ENCODE measurements at regions not wholly inside any gene's neighbourhood (a gene's known extent, or its start where the extent isn't known, plus 50 kb on each side); places are given as distances from the start of the nearest gene placed in this dataset.
"Not testable (repeated sequence)": the region's sequence is repeated elsewhere in the genome, so short reads cannot be mapped to it uniquely, and the experiment has no call there.

GRCh38 chr14:97077687-97078086 lies 280.5 kb downstream of the VRK1 start:
- DNase-seq = no peak

DNA sequence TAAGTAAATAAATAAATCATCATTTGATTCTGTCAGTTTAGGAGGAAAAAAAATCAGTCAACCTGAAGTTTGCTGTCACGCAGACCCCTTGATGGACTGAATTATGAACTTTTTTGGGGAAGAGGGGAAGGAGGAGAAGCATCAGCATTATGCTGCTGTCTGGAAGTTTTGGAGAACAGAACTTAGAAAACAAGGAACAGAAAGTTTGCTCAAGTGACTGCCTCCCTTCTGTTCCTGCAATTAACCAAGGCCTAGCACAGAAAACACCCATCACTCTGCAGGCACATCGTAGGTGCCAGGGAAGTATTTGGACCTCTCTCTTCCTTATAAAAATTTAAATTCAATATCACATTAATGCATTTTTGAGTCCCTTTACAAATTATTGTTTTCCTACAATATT lies 283.8 kb downstream of the VRK1 start:
- DNase-seq = no peak

- no peak for DNase-seq
Measured at GRCh38 chr14:97095269-97095668, 298.1 kb downstream of the VRK1 start.

DNA sequence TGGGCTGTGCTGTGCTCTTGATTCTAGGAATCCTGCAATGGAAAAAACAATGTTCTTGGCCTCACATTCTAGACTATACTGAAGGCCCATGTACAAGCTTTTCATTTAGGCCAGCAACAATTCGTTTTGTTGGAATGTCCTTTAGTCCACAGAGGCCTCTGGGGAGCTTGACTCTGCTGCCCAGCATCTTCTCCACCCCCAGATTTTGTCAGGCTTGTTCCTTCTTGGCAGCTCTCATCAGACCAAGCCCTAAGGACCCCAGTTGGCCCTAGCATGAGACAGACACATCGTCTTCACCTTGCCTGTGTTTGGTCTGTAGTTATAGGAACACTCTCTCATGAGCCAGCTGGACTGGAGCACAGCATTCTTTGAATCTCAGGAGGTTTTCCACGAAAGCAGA lies 300.1 kb downstream of the VRK1 start:
- DNase-seq = no peak

DNA sequence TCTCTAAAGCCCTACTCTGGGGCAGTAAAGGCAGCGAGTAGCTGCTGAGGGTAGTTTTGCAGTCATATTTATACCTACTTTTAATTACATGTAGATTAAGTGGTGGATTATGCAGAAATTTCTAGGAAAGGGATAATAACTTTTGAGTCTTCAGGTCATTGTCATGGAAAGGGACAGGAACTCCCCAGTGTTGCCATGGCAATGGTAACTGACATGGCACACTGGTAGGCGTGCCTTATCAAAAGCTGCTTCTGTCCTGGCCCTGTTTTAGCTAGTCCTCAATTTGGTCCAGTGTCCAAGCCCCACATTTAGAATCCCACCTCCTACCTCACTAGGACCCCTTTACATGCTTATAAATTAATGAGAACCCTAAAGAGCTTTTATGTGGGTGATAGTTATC lies 303.1 kb downstream of the VRK1 start:
- no peak for DNase-seq

DNA sequence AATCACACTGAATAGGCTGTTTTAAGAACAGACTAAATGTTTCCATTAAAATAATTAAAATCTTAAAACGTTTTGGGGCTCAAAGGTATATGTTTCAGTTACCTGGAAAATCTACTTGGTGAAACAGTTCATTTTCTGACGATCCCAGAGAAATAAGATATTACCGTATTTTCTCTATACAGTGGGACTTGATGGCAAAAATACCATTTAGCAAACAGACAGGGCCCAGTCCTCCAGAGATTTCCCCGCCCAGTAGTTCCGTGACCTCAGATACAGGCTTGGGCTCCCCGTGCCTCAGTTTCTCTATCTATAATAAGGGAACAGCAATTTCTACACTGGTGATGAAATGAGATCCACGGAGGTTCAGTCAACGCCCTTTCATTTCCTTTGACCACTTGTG lies 304.4 kb downstream of the VRK1 start:
- no peak for DNase-seq

DNA sequence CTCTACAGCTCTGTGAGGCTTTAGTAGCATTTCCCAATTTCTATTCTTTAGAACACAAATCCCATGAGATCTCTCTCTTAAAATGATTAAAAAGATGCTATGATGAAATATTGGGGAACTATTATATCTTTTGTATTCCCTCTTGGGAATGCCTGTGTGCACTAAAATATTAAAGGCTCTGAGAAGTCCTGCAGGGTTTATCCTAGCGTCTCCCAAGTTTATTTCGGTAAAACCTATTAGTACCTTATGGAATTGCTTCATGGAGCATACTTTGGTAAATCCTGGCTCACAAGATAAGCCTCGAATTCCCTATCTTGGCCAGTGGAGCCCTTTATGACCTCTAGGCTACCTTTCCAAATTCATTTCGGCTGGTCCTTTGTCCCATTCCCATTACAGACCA lies 306.8 kb downstream of the VRK1 start:
- DNase-seq = no peak

DNA sequence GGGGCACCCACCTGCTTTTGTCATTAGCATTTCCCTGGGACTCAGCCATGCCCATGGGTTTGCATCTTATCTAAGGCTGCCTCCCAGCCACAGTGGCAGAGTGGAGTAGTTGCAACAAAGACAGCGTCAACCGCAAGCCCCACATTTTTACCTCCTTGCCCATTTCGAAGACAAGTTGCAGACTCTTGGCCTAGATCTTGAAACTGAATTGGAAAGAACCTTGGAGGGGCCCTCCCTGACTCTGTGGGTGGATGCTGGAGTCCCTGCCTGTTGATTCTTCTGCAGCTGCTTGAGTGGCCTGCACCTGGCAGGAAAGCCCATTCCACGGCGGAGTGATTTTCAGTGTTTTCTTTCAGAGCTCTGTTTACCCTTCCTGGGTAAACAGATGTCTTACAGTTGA lies 309.0 kb downstream of the VRK1 start:
- no peak for DNase-seq

DNA sequence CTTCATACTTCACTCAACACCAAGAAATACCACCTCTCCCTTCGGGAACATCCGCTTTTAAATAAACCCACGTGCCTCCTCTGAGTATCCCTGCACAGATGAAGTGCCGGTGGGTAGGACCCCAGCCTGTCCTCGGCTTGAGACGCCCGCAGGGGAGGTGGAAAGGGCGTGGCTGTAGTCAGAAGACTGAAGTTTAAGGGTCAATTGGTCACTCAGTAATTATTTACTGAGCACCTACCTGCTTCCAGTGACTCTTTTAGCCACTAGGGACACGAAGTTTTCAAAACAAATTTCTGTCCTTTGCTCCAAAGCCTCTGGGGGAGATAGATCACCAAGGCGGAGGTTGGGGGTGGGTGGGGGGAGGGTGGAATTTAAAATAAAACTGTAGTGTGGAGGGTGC lies 309.4 kb downstream of the VRK1 start:
- no peak for DNase-seq

GRCh38 chr14:97107080-97107479 lies 309.9 kb downstream of the VRK1 start:
- DNase-seq = no peak

GRCh38 chr14:97107760-97108159 lies 310.6 kb downstream of the VRK1 start:
- no peak for DNase-seq

GRCh38 chr14:97109234-97109633 lies 312.1 kb downstream of the VRK1 start:
- peak; percentile 72 for DNase-seq

DNA sequence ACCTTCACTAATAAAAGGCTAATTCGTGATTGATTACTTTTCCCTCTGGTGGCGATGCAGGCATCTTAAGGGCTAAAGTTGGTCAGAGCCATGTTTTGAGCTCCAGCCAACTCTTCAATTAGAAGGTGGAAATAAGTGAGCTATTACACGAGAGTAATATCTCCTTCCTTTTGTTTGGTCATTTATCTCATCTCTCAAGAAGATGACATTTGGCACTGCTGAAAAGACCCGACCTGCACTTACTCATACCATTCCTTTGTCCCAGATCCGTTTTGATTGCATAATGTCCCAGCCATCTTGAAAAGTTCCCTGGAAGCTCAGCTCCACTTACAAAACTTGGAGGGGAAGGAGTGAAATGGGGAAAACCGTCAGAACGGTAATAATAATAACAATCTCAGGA lies 316.2 kb downstream of the VRK1 start:
- DNase-seq = no peak

DNA sequence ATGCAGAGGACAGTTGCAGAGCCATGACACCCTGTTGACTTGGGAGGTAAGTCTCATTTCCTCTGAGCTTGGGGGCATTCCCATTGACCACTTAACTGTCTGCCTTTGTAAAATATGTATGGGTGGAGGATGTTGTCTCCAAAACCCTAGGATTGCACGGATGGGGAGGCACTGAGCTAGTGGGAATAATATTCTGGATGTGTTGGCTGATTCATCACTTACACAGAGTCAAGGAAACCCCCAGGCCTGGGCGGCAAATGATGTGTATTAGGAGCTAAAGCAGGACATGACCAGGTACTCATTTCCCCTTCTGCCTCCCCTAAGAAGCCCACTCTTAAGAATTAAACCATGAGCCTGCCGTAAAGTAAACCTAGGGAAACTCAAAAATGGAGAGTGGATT lies 319.4 kb downstream of the VRK1 start:
- DNase-seq = no peak

- DNase-seq = no peak
Measured at GRCh38 chr14:97117693-97118092, 320.5 kb downstream of the VRK1 start.

DNA sequence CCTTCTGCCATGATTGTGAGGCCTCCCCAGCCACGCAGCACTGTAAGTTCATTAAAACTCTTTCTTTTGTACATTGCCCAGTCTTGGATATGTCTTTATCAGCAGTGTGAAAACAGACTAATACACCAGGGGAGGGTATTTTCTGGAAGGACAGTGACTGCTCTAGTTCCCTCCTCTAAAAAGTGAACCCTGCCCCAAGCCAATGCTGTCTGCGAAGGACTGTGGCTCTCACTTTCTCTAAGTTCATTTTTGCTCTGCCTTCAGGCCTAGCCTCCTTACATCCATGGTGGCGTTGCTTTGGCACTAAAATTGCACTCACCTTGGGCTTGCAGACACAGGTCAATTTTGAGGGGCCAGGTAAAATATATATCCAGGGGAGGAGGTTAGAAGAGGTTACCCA lies 323.0 kb downstream of the VRK1 start:
- DNase-seq = no peak

GRCh38 chr14:97120611-97121031 lies 323.4 kb downstream of the VRK1 start:
- no peak for DNase-seq

- DNase-seq = no peak
Measured at GRCh38 chr14:97129639-97130038, 332.5 kb downstream of the VRK1 start.

- not testable (repeated sequence) for DNase-seq
Measured at GRCh38 chr14:97135847-97136246, 338.7 kb downstream of the VRK1 start.

DNA sequence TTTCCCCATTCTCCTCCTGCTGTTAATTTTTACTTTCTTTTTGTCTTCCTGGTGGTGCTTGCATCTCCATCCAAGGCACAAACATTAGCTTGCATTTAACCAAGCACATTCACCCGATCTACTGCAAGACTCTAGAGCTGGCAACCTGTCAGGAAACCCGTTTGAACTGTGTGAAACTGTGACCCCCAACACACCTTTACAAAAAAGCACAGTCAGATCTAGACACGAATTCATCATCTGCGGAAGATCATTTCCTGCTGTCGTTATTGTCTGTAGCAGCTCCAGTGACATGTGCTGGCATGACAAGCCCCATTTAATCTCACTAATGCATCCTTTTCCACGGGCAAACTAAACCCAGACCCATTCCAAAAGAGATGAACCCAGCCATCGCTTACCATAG lies 340.5 kb downstream of the VRK1 start:
- DNase-seq = no peak

DNA sequence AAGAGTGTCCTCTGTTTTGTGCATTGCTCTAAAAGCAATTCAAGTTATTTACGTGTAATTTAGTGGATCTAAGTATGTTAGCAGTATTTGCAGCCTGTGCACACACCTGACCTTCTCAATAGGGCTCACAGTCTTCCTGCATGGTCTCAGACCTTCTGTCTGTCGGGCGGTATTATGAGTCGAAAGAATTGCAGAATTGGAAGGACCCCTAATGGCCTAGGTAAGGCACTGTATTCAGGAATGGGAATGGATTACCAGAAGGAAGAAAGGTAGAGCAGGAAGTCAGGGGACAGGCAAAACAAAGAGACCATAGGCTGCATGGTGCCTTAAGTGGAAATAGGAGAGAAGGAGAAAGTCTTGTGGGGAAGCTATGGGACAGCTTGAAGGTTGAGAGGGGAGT lies 341.6 kb downstream of the VRK1 start:
- no peak for DNase-seq

DNA sequence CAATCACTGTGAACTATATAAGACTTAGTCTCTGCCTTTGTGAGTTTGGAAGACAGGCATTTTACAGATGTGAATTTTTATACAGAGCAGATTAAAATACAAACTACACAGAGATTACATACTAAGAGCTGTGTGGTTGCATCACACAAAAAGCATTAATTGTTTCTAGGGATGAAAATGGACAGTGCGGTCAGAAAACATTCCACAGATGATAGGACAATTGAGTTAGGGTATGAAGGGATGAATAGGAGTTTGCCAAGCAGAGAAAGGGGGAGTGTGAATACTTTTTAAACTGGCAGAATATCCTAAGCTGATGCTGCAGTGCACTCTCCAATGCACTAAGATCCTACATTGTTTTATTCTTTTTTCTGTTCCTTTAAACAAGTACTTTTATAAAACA lies 345.8 kb downstream of the VRK1 start:
- no peak for DNase-seq

DNA sequence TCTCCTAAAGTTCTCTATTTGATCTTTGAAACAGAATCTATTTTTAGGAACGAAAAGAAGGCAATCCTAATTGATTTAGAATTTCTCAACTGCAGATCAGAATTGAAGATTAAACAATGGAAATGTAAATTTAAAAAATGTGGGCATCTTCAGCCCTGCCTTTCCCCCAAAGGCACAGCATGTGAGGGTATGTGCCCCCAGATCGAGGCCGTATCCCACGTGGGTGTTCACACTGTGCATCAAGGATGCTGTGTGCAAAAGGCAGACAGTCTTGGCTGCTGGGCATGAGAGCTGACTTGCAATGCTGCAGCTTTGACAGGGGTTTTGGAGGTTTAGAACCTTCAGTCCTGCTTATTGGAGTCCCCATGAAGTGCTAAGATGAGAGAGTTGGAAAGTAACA lies 346.3 kb downstream of the VRK1 start:
- no peak for DNase-seq

DNA sequence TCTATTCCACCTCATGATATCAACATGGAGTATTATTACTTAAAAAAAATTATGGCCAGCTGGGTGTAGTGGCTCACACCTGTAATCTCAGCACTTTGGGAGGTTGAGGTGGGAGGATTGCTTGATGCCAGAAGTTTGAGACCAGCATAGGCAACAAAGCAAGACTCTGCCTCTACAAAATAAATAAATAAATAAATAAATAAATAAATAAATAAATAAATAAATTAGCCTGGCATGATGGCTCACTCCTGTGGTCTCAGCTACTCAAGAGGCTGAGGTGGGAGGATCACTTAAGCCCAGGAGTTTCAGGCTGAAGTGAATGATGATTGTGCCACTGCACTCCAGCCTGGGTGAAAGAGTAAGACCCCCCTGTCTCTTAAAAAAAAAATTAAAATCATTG lies 350.8 kb downstream of the VRK1 start:
- DNase-seq = not testable (repeated sequence)

DNA sequence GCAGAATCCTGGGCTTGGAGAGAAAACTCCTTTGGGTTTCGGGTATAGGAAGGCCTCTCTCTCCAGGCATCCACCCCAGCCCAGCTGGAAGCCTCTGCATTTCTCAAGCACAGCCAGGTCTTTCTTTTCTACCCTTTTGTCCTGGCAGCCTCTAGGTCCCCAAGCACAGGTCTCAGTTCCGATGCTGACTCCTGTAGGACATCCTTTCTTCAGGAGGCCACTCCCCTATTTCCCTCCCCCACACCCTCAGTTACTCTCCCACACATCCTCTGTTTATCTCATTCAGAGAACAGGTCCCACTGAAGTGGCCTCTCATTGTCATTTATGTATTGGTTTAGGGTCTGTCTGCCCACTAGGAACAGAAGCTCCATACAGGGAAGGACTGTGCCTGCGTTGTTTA lies 352.6 kb downstream of the VRK1 start:
- DNase-seq = no peak

DNA sequence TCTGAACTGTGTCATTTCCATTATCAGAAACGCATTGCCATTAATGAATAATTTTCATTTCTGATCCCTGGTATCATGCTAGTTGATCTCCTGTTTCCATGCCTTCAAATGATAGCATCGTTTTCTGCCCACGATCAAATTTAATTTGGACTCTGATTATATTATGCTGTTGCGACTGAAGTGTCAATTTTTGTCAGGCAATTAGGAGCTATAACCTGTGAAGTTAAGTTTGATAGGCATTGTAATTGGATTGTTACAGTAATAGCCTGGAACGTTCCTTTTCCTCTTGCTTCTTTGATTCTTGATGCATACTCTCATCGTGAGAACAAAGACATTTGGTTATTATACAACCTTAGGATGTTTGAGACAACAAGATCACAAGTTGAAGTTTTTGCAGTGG lies 356.3 kb downstream of the VRK1 start:
- no peak for DNase-seq

All from NCI-H2171 (cell line).